CD14-positive monocyte (primary cell): ENCODE measurements at regions not wholly inside any gene's neighbourhood (a gene's known extent, or its start where the extent isn't known, plus 50 kb on each side); places are given as distances from the start of the nearest gene placed in this dataset.

Experiments used
- DNase-seq, 3 donors: peaks; one replicate each; pipeline ENCODE4 v3.0.0-alpha.2; 2011 to 2022
- H2AFZ ChIP-seq: 2 replicates; pipeline ENCODE4 v1.6.0; 2012; ENCODE audit warnings: mild to moderate bottlenecking, low read depth, low read length, inconsistent platforms; ENCODE audit not compliant: insufficient read depth, poor library complexity, severe bottlenecking
- H3K27ac ChIP-seq, 2 donors: 1 replicate in 1 of 2; 2 replicates in 1 of 2; pipeline ENCODE4 v1.5.1; 2012 to 2013; ENCODE audit warnings: low read length in 2 of 2, control low read depth in 1 of 2, inconsistent platforms in 1 of 2, low read depth in 1 of 2, mild to moderate bottlenecking in 1 of 2
- H3K27me3 ChIP-seq, 2 donors: one replicate each; pipeline versions ENCODE4 v1.6.0 to v1.6.1; 2011 to 2013; ENCODE audit warnings: low read length in 2 of 2; ENCODE audit not compliant: control insufficient read depth in 2 of 2, insufficient read depth in 2 of 2
- H3K36me3 ChIP-seq, 2 donors: replicated peaks in 1 of 2; 1 replicate in 1 of 2; 2 replicates in 1 of 2; pipeline versions ENCODE4 v1.5.1 to v1.6.1; 2012 to 2013; ENCODE audit warnings: low read length in 2 of 2, control low read depth in 1 of 2, inconsistent platforms in 1 of 2, mild to moderate bottlenecking in 1 of 2; ENCODE audit not compliant: insufficient read depth in 2 of 2, control insufficient read depth in 1 of 2
- H3K4me1 ChIP-seq, 2 donors: 1 replicate in 1 of 2; 2 replicates in 1 of 2; pipeline versions ENCODE4 v1.5.1 to v1.6.1; 2012 to 2013; ENCODE audit warnings: low read length in 2 of 2, control low read depth in 1 of 2, inconsistent platforms in 1 of 2, mild to moderate bottlenecking in 1 of 2, moderate library complexity in 1 of 2; ENCODE audit not compliant: insufficient read depth in 2 of 2, control insufficient read depth in 1 of 2
- H3K4me2 ChIP-seq: replicated peaks from 2 replicates; pipeline ENCODE3; 2012; ENCODE audit warnings: low read length, moderate library complexity, mild to moderate bottlenecking; ENCODE audit not compliant: poor library complexity, severe bottlenecking; ENCODE audit errors: extremely low read depth
- H3K4me3 ChIP-seq, 3 experiments: fragments of 200-600 bp in 1 of 3; sonication (generic) in 1 of 3; replicated peaks in 1 of 3; 1 replicate in 2 of 3; 2 replicates in 1 of 3; pipeline ENCODE4 v1.5.1; 2011 to 2013; ENCODE audit warnings: low read length in 3 of 3, mild to moderate bottlenecking in 3 of 3, control low read depth in 2 of 3, low read depth in 2 of 3, inconsistent platforms in 1 of 3, moderate library complexity in 1 of 3
- H3K79me2 ChIP-seq: 2 replicates; pipeline ENCODE4 v1.6.0; 2012; ENCODE audit warnings: mild to moderate bottlenecking, control low read depth, inconsistent platforms, low read length, moderate library complexity; ENCODE audit not compliant: insufficient read depth
- H3K9ac ChIP-seq: 2 replicates; pipeline ENCODE4 v1.6.0; 2017; ENCODE audit warnings: low read length, mild to moderate bottlenecking; ENCODE audit not compliant: insufficient read depth, poor library complexity, severe bottlenecking
- H3K9me3 ChIP-seq, 2 donors: replicated peaks in 1 of 2; 1 replicate in 1 of 2; 2 replicates in 1 of 2; pipeline versions ENCODE4 v1.5.1 to v1.6.1; 2012 to 2013; ENCODE audit warnings: low read length in 2 of 2, control low read depth in 1 of 2; ENCODE audit not compliant: control insufficient read depth in 1 of 2, insufficient read depth in 1 of 2
- H4K20me1 ChIP-seq: 2 replicates; pipeline ENCODE4 v1.6.0; 2012; ENCODE audit warnings: mild to moderate bottlenecking, low read length, control low read depth, moderate library complexity; ENCODE audit not compliant: insufficient read depth
- H3K27ac Mint-ChIP-seq, 7 donors: one replicate each; pipeline ENCODE4 v1.8.0; 2020; ENCODE audit warnings: mild to moderate bottlenecking in 7 of 7, mixed read lengths in 7 of 7, moderate library complexity in 6 of 7, inconsistent platforms in 2 of 7
- H3K27me3 Mint-ChIP-seq, 3 donors: one replicate each; pipeline ENCODE4 v1.8.0; 2021 to 2022; ENCODE audit warnings: low read depth in 3 of 3, mild to moderate bottlenecking in 3 of 3, mixed read lengths in 3 of 3, moderate library complexity in 3 of 3, inconsistent platforms in 1 of 3
- H3K36me3 Mint-ChIP-seq, 2 donors: one replicate each; pipeline ENCODE4 v1.8.0; 2020; ENCODE audit warnings: mixed read lengths in 2 of 2, inconsistent platforms in 1 of 2, mild to moderate bottlenecking in 1 of 2
- H3K4me1 Mint-ChIP-seq: one replicate; pipeline ENCODE4 v1.8.0; 2020; ENCODE audit warnings: mild to moderate bottlenecking, mixed read lengths
- H3K4me3 Mint-ChIP-seq, 2 donors: one replicate each; pipeline ENCODE4 v1.8.0; 2020; ENCODE audit warnings: mild to moderate bottlenecking in 2 of 2, mixed read lengths in 2 of 2, moderate library complexity in 1 of 2
- H3K9me3 Mint-ChIP-seq, 7 donors: one replicate each; pipeline ENCODE4 v1.8.0; 2020 to 2022; ENCODE audit warnings: mixed read lengths in 7 of 7, mild to moderate bottlenecking in 6 of 7, moderate library complexity in 6 of 7, inconsistent platforms in 2 of 7
- CTCF ChIP-seq: fragments of 200-600 bp; IDR thresholded peaks from one replicate; pipeline ENCODE4 v1.8.0; 2022; ENCODE audit warnings: antibody characterized with exemption, mild to moderate bottlenecking
- WGBS: methylation state at CpG from one replicate; pipeline ENCODE4 v1.1.5; 2013; ENCODE audit warnings: missing lambda C conversion rate; ENCODE audit not compliant: insufficient coverage; 5-methylcytosine and 5-hydroxymethylcytosine counted together
- intact Hi-C, 2 donors: fragments of 100-400 bp; cut with micrococcal nuclease; formaldehyde crosslinking; loops; one replicate each; pipeline versions ENCODE4 v1.15.0 to v1.15.1; 2023

- peaks cover 2 to 10% (median 3%) of the 10 kb centered on the region in 7 donors for H3K9me3 Mint-ChIP-seq
- Histone ChIP-seq H4K20me1 (no peaks in the 10 kb centered on the region), H2AFZ (no peak overlapping the region), H3K4me1 (no peaks in the 10 kb centered on the region), H3K79me2 (no peaks in the 10 kb centered on the region), H3K36me3 (no peaks in the 10 kb centered on the region), H3K9me3 (peaks cover 0 to 4% of the 10 kb centered on the region in 2 donors), H3K9ac (no peak overlapping the region), H3K4me2 (no peak overlapping the region), H3K27me3 (no peaks in the 10 kb centered on the region), H3K4me3 (no peak overlapping the region), H3K27ac (no peak overlapping the region)
- H3K27me3 Mint-ChIP-seq: peaks cover 1 to 3% (median 2%) of the 10 kb centered on the region in 3 donors
- no peak for DNase-seq
- H3K4me1 Mint-ChIP-seq: no peaks in the 10 kb centered on the region
- no peak for TF ChIP-seq CTCF
- peaks cover 18 to 22% of the 10 kb centered on the region in 2 donors for H3K36me3 Mint-ChIP-seq
- H3K4me3 Mint-ChIP-seq: no peak overlapping the region
- intact Hi-C loops: no loop called here
- H3K27ac Mint-ChIP-seq: no peak overlapping the region
These were observed 67.4 kb upstream of the FOXC1 start for GRCh38 chr6:1542335-1542734.

- intact Hi-C loops: no loop called here
These were observed 67.0 kb upstream of the FOXC1 start for GRCh38 chr6:1542764-1543163.

More at GRCh38 chr6:1542764-1543163, 67.0 kb upstream of the FOXC1 start:
- no peaks in the 10 kb centered on the region for H3K36me3 ChIP-seq
- H3K27ac Mint-ChIP-seq: no peak overlapping the region
- H3K9me3 Mint-ChIP-seq: peaks cover 2 to 10% (median 4%) of the 10 kb centered on the region in 7 donors
- no peaks in the 10 kb centered on the region for H3K4me1 Mint-ChIP-seq
- H3K4me2 ChIP-seq: no peak overlapping the region
- no peaks in the 10 kb centered on the region for H4K20me1 ChIP-seq
- WGBS: 79% methylated on average over 2 of the region's 3 CpGs
- DNase-seq: no peak
- H3K4me1 ChIP-seq: no peaks in the 10 kb centered on the region
- H3K9ac ChIP-seq: no peak overlapping the region
- H3K9me3 ChIP-seq: peaks cover 0 to 4% of the 10 kb centered on the region in 2 donors
- H3K27me3 Mint-ChIP-seq: peaks cover 1 to 3% (median 2%) of the 10 kb centered on the region in 3 donors
- H3K79me2 ChIP-seq: no peaks in the 10 kb centered on the region
- no peak overlapping the region for H3K4me3 Mint-ChIP-seq
- TF ChIP-seq CTCF: no peak
- no peak overlapping the region for H3K4me3 ChIP-seq
- peaks cover 22 to 26% of the 10 kb centered on the region in 2 donors for H3K36me3 Mint-ChIP-seq
- no peak overlapping the region for H2AFZ ChIP-seq
- no peak overlapping the region for H3K27ac ChIP-seq
- H3K27me3 ChIP-seq: no peaks in the 10 kb centered on the region
